ENCODE measurements at regions not wholly inside any gene's neighbourhood (a gene's known extent, or its start where the extent isn't known, plus 50 kb on each side); places are given as distances from the start of the nearest gene placed in this dataset.

DNA sequence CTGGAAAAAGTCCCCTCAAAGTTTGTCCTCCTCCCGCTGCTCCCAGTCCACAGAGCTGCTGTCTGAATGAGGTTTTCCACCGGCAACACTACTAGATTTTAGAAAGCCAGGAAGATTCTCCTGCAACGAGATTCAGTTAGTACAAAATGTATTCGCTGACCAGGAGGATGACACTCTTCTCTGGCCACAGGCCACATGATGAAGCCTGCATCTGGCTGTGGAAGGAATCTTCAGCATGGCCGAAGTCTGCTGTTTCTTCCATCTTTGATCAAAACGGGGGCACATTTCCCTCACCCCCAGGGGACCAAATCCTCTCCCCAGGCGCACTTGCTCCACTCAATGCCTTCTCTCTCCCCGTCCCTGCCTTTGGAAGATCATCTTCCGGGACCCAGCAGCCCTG lies 215.8 kb upstream of the NLRP1 start:
- TF ChIP-seq, protein P1, sequence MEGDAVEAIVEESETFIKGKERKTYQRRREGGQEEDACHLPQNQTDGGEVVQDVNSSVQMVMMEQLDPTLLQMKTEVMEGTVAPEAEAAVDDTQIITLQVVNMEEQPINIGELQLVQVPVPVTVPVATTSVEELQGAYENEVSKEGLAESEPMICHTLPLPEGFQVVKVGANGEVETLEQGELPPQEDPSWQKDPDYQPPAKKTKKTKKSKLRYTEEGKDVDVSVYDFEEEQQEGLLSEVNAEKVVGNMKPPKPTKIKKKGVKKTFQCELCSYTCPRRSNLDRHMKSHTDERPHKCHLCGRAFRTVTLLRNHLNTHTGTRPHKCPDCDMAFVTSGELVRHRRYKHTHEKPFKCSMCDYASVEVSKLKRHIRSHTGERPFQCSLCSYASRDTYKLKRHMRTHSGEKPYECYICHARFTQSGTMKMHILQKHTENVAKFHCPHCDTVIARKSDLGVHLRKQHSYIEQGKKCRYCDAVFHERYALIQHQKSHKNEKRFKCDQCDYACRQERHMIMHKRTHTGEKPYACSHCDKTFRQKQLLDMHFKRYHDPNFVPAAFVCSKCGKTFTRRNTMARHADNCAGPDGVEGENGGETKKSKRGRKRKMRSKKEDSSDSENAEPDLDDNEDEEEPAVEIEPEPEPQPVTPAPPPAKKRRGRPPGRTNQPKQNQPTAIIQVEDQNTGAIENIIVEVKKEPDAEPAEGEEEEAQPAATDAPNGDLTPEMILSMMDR (IDR thresholded peaks at IDR 0.05; ENCODE audit: low read depth, low read length, missing input control), result no peak
- TF ChIP-seq, protein P2, sequence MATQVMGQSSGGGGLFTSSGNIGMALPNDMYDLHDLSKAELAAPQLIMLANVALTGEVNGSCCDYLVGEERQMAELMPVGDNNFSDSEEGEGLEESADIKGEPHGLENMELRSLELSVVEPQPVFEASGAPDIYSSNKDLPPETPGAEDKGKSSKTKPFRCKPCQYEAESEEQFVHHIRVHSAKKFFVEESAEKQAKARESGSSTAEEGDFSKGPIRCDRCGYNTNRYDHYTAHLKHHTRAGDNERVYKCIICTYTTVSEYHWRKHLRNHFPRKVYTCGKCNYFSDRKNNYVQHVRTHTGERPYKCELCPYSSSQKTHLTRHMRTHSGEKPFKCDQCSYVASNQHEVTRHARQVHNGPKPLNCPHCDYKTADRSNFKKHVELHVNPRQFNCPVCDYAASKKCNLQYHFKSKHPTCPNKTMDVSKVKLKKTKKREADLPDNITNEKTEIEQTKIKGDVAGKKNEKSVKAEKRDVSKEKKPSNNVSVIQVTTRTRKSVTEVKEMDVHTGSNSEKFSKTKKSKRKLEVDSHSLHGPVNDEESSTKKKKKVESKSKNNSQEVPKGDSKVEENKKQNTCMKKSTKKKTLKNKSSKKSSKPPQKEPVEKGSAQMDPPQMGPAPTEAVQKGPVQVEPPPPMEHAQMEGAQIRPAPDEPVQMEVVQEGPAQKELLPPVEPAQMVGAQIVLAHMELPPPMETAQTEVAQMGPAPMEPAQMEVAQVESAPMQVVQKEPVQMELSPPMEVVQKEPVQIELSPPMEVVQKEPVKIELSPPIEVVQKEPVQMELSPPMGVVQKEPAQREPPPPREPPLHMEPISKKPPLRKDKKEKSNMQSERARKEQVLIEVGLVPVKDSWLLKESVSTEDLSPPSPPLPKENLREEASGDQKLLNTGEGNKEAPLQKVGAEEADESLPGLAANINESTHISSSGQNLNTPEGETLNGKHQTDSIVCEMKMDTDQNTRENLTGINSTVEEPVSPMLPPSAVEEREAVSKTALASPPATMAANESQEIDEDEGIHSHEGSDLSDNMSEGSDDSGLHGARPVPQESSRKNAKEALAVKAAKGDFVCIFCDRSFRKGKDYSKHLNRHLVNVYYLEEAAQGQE (IDR thresholded peaks at IDR 0.05), result no peak
- TF ChIP-seq GABPA (IDR thresholded peaks at IDR 0.05 in 1 of 2, conservative IDR thresholded peaks at IDR 0.05 in 1 of 2), result no peak
- TF ChIP-seq RAD21 (IDR thresholded peaks at IDR 0.05), result no peak
- TF ChIP-seq, protein P3, sequence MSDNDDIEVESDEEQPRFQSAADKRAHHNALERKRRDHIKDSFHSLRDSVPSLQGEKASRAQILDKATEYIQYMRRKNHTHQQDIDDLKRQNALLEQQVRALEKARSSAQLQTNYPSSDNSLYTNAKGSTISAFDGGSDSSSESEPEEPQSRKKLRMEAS (IDR thresholded peaks at IDR 0.05), result no peak
- TF ChIP-seq, protein P4, sequence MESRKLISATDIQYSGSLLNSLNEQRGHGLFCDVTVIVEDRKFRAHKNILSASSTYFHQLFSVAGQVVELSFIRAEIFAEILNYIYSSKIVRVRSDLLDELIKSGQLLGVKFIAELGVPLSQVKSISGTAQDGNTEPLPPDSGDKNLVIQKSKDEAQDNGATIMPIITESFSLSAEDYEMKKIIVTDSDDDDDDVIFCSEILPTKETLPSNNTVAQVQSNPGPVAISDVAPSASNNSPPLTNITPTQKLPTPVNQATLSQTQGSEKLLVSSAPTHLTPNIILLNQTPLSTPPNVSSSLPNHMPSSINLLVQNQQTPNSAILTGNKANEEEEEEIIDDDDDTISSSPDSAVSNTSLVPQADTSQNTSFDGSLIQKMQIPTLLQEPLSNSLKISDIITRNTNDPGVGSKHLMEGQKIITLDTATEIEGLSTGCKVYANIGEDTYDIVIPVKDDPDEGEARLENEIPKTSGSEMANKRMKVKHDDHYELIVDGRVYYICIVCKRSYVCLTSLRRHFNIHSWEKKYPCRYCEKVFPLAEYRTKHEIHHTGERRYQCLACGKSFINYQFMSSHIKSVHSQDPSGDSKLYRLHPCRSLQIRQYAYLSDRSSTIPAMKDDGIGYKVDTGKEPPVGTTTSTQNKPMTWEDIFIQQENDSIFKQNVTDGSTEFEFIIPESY (IDR thresholded peaks at IDR 0.05), result no peak
- no peak for TF ChIP-seq EGR1 (IDR thresholded peaks at IDR 0.05; ENCODE audit: low read depth in 2 of 2)
- TF ChIP-seq YY1 (IDR thresholded peaks at IDR 0.05), result no peak
- TF ChIP-seq JUND (IDR thresholded peaks at IDR 0.05), result no peak
- TF ChIP-seq FOXA1 (IDR thresholded peaks at IDR 0.05), result no peak
- TF ChIP-seq RXRA (IDR thresholded peaks at IDR 0.05), result no peak
